GM18511 (cell line): ENCODE measurements at regions not wholly inside any gene's neighbourhood (a gene's known extent, or its start where the extent isn't known, plus 50 kb on each side); places are given as distances from the start of the nearest gene placed in this dataset.

Experiments used
- ATAC-seq: cut with Tn5 transposase; IDR thresholded peaks from one replicate; pipeline ENCODE4 v1.9.1; 2021; ENCODE audit warnings: mild to moderate bottlenecking, moderate library complexity; ENCODE audit not compliant: unreplicated experiment

DNA sequence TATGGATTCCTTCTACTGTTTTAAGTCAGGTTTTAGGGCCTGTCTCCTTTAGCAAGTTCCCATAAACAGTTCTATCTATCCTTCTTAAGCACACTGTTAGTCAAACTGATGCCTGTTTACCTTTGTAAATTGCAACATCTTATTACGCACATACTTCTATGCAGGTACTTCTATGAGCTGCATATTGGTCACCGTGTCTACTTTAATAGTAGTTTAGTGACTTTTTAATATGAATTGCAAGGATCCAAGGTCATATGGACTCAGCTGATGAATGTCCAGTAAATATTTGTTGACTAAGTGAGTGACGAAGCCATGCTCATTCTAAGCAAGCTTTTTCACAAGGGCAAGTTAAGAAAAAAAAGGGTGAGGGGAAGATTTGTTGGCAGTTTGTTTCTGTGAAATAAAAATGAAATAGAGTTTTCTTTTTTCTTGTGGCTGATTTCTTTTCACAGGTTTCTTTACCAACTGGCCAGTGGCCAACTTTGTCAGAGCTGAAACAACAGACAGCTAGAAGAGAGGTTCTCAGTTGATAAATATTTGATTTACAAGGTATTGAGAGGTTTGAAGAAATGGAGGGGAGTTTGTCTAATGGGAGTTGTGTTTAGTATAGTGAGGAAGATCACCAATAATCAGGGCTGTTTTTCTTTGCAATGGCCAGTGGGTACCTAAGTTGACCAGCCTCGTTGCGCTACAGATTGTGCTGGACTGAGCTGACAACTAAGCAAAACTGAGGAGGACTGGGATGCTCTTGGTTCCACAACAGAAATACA lies 141.1 kb downstream of the SLC15A5 start:
- ATAC-seq = no peak

DNA sequence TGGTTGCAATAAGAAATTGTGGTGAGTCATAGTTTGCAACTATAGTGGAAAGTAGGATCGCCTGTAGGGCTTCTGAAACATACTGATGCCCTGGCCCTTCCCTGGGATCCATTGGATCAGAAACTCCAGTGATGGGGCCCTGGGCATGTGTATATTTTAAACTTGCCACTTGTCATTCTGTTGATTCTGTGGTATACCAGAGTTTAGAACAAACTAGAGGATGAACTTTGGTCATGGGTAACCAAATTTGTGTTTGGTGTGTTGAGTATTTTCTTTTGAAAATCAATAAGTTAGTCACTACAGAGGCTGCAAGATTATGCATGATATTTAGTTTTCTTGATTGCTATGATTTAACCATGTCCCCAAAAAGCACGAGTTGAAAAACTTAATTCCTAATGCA lies 142.2 kb downstream of the SLC15A5 start:
- ATAC-seq = no peak

- ATAC-seq = no peak
Measured at GRCh38 chr12:16130343-16130742, 147.1 kb downstream of the SLC15A5 start.

GRCh38 chr12:16121953-16122352 lies 155.5 kb downstream of the SLC15A5 start:
- no peak for ATAC-seq

DNA sequence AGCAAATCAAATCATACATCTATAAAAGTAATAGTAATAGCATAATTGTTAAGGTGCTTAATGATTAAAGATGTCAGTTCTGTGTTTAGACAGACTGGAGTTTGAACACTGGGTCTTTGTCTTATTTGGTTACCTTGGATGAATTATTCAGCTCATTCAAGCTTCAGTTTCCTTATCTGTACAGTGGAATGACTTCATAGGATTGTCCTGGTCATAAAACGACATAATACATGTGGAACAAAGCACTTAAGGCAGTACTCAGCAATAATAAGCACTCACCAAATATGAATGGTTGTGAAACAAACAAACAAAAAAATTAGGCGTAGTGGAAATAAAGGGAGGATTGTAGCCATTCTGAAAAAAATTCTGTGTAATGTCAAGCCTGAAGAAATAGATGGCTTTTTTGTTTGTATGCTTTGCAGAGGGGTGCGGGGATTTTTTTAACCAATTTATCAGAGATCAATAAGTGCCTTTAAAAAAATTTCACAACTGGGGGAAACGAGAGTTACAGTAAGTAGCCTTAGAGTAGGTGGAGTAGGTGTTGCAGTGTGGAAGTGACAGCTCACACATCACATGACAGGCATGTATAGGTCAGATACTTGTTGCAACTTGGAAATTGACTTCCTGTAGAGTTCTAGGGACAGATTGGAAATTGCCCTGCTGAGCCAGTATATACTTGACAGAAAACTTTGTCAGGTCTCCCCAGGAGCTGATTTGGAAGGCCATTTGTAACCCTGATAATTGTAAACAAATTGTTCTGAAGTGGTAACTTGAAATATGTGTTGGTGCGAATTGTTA lies 157.7 kb downstream of the SLC15A5 start:
- ATAC-seq = no peak

GRCh38 chr12:16118586-16118985 lies 158.9 kb downstream of the SLC15A5 start:
- no peak for ATAC-seq

DNA sequence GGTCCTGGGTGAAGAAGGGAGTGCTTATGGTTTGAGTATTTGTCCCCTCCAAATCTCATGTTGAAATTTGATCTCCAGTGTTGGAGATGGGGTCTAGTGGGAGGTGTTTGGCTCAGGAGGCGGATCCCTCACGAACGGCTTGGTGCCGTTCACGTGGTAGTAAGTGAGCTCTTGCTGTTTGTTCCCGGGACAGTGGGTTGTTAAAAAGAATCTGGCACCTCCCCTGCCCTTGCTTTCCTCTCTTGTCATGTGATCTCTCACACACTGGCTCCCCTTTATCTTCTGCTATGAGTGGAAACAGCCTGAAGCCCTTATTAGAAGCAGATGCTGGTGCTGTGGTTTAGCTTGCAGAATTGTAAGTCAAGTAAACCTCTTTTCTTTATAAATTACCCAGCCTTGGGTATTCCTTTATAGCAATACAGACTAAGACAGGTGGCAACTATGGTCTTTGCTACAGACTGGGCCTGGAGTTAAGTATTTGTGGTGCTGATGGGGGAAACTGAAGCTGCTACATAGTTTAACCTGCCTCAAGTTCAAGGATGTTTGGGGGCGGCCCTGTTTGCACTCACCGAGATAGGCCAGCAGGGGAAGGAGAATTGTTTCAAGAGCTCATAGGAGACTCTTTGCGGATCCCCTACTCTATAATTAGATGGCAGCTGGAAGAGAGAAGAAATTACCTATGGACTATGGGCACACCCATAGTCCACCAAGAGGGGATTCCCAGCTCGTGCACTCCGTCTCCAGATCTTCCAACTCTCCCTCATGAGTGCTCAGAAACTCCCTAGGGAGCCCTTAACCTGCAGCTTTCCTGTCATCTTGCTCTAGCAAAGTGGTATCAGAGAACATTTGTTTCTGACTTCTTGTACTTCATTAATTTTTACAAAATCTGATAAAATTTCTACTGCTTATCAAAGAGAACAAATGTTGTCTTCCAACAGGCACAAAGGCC lies 164.6 kb downstream of the SLC15A5 start:
- ATAC-seq = no peak

GRCh38 chr12:16112130-16112529 lies 165.4 kb downstream of the SLC15A5 start:
- no peak for ATAC-seq

DNA sequence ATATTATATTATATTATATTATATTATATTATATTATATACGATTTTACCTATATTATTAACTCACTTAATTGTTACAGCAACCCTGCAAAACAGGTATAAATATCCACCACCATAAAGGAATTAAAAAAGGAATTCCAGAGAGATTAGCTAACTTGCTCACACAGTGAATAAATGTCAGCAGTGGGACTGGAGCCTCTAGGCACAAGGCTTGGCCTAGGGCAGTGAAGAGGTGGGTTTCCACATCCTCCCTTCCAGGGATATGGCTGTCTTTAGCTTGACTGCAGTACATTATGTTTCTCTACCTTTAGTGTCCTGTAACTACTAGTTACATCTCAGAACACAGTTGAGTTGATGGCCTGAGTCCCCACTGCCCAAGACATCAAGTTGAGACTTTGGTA lies 166.9 kb downstream of the SLC15A5 start:
- no peak for ATAC-seq

DNA sequence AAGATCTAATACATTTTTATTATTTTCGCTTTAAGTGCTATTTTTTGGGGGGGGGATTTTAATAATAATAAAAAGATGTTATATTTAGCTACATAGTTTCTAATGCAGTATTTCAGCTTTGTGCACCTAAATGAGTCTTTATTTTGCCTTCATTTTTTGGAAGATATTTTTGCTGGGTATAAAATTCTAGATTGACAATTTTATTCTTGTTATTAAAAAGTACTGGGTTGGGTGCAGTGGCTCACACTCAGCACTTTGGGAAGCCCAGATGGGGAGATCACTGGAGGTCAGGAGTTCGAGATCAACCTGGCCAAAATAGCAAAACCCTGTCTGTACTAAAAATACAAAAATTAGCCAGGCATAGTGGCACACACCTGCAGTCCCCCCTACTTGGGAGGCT lies 173.6 kb downstream of the SLC15A5 start:
- no peak for ATAC-seq

GRCh38 chr12:16100206-16100605 lies 177.3 kb downstream of the SLC15A5 start:
- no peak for ATAC-seq

- ATAC-seq = no peak
Measured at GRCh38 chr12:16096273-16096849, 181.1 kb downstream of the SLC15A5 start.

- ATAC-seq = no peak
Measured at GRCh38 chr12:16095531-16096110, 181.9 kb downstream of the SLC15A5 start.

- peak; percentile 54 for ATAC-seq
Measured at GRCh38 chr12:16094437-16094836, 183.0 kb downstream of the SLC15A5 start.

DNA sequence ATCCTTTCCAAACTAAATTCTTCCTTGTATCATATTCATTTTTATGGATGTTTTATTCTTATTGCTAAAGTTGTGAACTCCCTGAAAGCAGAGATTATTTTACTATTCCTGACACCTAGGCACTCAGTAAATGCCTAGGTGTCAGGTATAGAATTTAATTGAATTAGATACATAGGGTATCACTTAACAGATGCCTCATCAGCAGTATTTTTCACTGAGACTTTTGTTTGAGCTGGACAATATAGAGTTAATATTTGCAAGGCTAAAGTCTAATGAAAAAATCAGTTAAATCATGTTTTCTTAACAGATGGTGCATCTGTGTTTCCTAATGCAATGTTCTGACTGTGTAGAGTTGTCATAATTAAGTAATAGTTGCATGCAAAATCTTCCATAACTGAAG lies 182.7 kb downstream of the DERA start:
- ATAC-seq = no peak

DNA sequence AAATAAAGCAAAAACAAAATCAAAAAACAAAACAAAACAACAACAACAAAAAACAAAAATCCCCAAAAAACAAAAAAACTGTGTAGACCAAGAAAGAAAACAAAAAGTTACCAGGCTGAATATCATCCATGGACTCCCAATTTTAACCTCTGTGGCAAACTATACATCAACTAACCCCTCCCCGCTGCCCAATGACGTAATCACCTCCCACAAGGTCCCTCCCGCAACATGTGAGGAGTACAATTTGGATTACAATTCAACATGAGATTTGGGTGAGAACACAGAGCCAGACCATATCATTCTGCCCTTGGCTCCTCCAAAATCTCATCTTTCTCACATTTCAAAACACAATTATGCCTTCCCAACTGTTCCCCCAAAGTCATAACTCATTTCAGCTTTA lies 179.8 kb downstream of the DERA start:
- ATAC-seq = no peak

- ATAC-seq = no peak
Measured at GRCh38 chr12:16088421-16088820, 177.3 kb downstream of the DERA start.
